CD8-positive, alpha-beta memory T cell (primary cell): ENCODE measurements at regions not wholly inside any gene's neighbourhood (a gene's known extent, or its start where the extent isn't known, plus 50 kb on each side); places are given as distances from the start of the nearest gene placed in this dataset.
A peak's percentile ranks its signal among the peaks of the same experiment; 100 is the strongest.

ENCODE experiments used
- CTCF ChIA-PET: fragments of 350-600 bp; sonication (Branson Sonifier 250); formaldehyde crosslinking; loops from one replicate; lab custom pipeline; 2021; ENCODE audit warnings: antibody characterized with exemption; lab: Charles Lee
- POLR2A ChIA-PET: fragments of 350-600 bp; sonication (Branson Sonifier 250); formaldehyde crosslinking; loops from one replicate; lab custom pipeline; 2021; ENCODE audit warnings: antibody characterized with exemption; lab: Charles Lee
- DNase-seq, 5 donors: peaks; one replicate each; pipeline versions ENCODE4 v3.0.0 to v3.0.0-alpha.2; 2020 to 2022; ENCODE audit warnings: mixed read lengths in 1 of 5
- H3K27ac ChIP-seq: one replicate; pipeline ENCODE4 v1.7.0; 2013; ENCODE audit warnings: low read depth, mild to moderate bottlenecking, low read length, moderate library complexity
- H3K27me3 ChIP-seq: 2 replicates; pipeline ENCODE4 v1.7.0; 2013; ENCODE audit warnings: low read length, mild to moderate bottlenecking; ENCODE audit not compliant: insufficient read depth, poor library complexity, severe bottlenecking
- H3K36me3 ChIP-seq: 2 replicates; pipeline ENCODE4 v1.7.0; 2013; ENCODE audit warnings: mild to moderate bottlenecking, low read length, moderate library complexity; ENCODE audit not compliant: insufficient read depth
- H3K4me1 ChIP-seq: 2 replicates; pipeline ENCODE4 v1.7.0; 2013; ENCODE audit warnings: mild to moderate bottlenecking, low read length, moderate library complexity; ENCODE audit not compliant: insufficient read depth
- H3K4me3 ChIP-seq: 2 replicates; pipeline ENCODE4 v1.7.0; 2013; ENCODE audit warnings: mild to moderate bottlenecking, low read length
- H3K9me3 ChIP-seq: 2 replicates; pipeline ENCODE4 v1.7.0; 2013; ENCODE audit warnings: mild to moderate bottlenecking, low read length
- H3K27ac Mint-ChIP-seq, 8 donors: one replicate each; pipeline ENCODE4 v1.8.0; 2020 to 2021; ENCODE audit warnings: mixed read lengths in 8 of 8, mild to moderate bottlenecking in 6 of 8, inconsistent platforms in 3 of 8, moderate library complexity in 3 of 8
- H3K27me3 Mint-ChIP-seq, 2 donors: one replicate each; pipeline ENCODE4 v1.8.0; 2020 to 2021; ENCODE audit warnings: mixed read lengths in 2 of 2, mild to moderate bottlenecking in 1 of 2, moderate library complexity in 1 of 2
- H3K36me3 Mint-ChIP-seq, 3 donors: one replicate each; pipeline ENCODE4 v1.8.0; 2020 to 2021; ENCODE audit warnings: mixed read lengths in 3 of 3, inconsistent platforms in 1 of 3, mild to moderate bottlenecking in 1 of 3
- H3K4me1 Mint-ChIP-seq, 3 donors: one replicate each; pipeline ENCODE4 v1.8.0; 2020 to 2021; ENCODE audit warnings: mixed read lengths in 3 of 3, inconsistent platforms in 1 of 3, mild to moderate bottlenecking in 1 of 3
- H3K4me3 Mint-ChIP-seq, 7 donors: one replicate each; pipeline ENCODE4 v1.8.0; 2020 to 2021; ENCODE audit warnings: mixed read lengths in 7 of 7, mild to moderate bottlenecking in 6 of 7, moderate library complexity in 4 of 7, inconsistent platforms in 2 of 7
- H3K9me3 Mint-ChIP-seq, 5 donors: one replicate each; pipeline ENCODE4 v1.8.0; 2020 to 2022; ENCODE audit warnings: mixed read lengths in 5 of 5, mild to moderate bottlenecking in 3 of 5, moderate library complexity in 2 of 5, inconsistent platforms in 1 of 5

GRCh38 chr22:44634426-44635321 lies 67.3 kb upstream of the PRR5 start:
- POLR2A ChIA-PET, result no interaction called here
- no peaks in the 10 kb centered on the region for H3K9me3 ChIP-seq
- CTCF ChIA-PET, result interaction anchor here (2.2 kb wide), 1 partner anchor 8 kb away, joined by 8 read pairs; no protein-coding TSS in a partner anchor
- peaks cover 0 to 2% of the 10 kb centered on the region in 2 donors for H3K27me3 Mint-ChIP-seq
- no peak for DNase-seq
- no peaks in the 10 kb centered on the region for H3K27me3 ChIP-seq
- no peaks in the 10 kb centered on the region for H3K36me3 ChIP-seq
- H3K4me1 Mint-ChIP-seq, result peaks cover 0 to 7% (median 0%) of the 10 kb centered on the region in 3 donors
- H3K4me3 ChIP-seq, result no peak overlapping the region
- H3K4me3 Mint-ChIP-seq, result no peak overlapping the region
- peak overlapping the region in 3 of 8 donors; percentile 37 to 61 (median 56) for H3K27ac Mint-ChIP-seq
- no peak overlapping the region for H3K27ac ChIP-seq
- H3K4me1 ChIP-seq, result peaks cover 22% of the 10 kb centered on the region
- peaks cover 0 to 5% (median 0%) of the 10 kb centered on the region in 3 donors for H3K36me3 Mint-ChIP-seq
- no peaks in the 10 kb centered on the region for H3K9me3 Mint-ChIP-seq

GRCh38 chr22:44633647-44634046 lies 68.4 kb upstream of the PRR5 start:
- peaks cover 0 to 5% (median 0%) of the 10 kb centered on the region in 3 donors for H3K36me3 Mint-ChIP-seq
- no peak overlapping the region for H3K27ac Mint-ChIP-seq
- Histone ChIP-seq H3K9me3 (no peaks in the 10 kb centered on the region), H3K36me3 (no peaks in the 10 kb centered on the region), H3K27ac (no peak overlapping the region), H3K27me3 (no peaks in the 10 kb centered on the region), H3K4me3 (no peak overlapping the region), H3K4me1 (peaks cover 22% of the 10 kb centered on the region)
- H3K4me3 Mint-ChIP-seq, result no peak overlapping the region
- H3K9me3 Mint-ChIP-seq, result no peaks in the 10 kb centered on the region
- H3K4me1 Mint-ChIP-seq, result peaks cover 0 to 7% (median 0%) of the 10 kb centered on the region in 3 donors
- peaks cover 0 to 3% of the 10 kb centered on the region in 2 donors for H3K27me3 Mint-ChIP-seq
- ChIA-PET CTCF (interaction anchor here (2.6 kb wide), 1 partner anchor 51 kb away, joined by 10 read pairs; no protein-coding TSS in a partner anchor), POLR2A (no interaction called here)
- no peak for DNase-seq

DNA sequence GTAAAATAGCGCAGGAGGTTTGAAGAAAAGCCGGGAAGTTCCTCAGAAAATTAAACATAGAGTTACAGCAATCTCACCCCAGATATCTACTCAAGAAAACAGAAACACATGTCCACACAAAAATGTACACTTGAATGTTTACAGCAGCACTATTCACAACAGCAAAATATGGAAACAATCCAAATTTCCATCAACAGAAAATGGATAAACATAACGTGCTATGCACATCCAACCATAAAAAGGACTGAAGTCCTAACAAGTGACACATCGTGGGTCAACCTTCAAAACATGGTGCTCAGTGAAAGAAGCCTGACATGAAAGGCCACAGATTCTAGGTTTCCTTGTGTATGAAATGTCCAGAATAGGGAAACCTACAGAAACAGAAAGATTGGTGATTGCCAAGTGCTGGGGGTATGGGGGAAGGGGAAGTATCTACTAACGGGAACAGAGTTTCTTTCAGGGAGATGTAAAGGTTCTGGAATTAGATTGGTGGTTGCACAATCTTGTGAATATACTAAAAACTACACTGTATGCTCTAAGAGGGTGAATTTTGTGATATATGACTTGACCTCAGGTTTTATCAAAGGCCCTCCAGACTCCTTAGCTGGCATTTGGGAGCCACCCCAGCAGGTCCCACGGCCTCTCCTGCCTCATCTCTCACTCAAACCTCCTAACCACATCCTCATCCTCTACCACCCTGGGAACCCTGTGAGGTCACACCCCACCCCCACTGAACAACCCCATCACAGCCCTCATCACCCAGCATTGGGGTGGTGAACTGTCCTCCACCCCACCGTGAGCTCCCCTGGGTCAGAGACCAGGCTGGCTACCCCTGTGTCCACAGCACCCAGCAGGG lies 69.2 kb upstream of the PRR5 start:
- Histone ChIP-seq H3K36me3 (no peaks in the 10 kb centered on the region), H3K4me3 (no peak overlapping the region), H3K4me1 (peaks cover 22% of the 10 kb centered on the region), H3K27ac (no peak overlapping the region), H3K9me3 (no peaks in the 10 kb centered on the region), H3K27me3 (no peaks in the 10 kb centered on the region)
- DNase-seq, result no peak
- H3K27me3 Mint-ChIP-seq, result peaks cover 0 to 3% of the 10 kb centered on the region in 2 donors
- H3K4me1 Mint-ChIP-seq, result peaks cover 0 to 7% (median 0%) of the 10 kb centered on the region in 3 donors
- H3K4me3 Mint-ChIP-seq, result no peak overlapping the region
- H3K36me3 Mint-ChIP-seq, result peaks cover 0 to 5% (median 0%) of the 10 kb centered on the region in 3 donors
- ChIA-PET POLR2A (no interaction called here), CTCF (interaction anchor here (2.6 to 2.7 kb wide), 2 partner anchors 52 to 640 kb away, joined by 9 to 10 read pairs; no protein-coding TSS in a partner anchor)
- no peaks in the 10 kb centered on the region for H3K9me3 Mint-ChIP-seq
- no peak overlapping the region for H3K27ac Mint-ChIP-seq

- POLR2A ChIA-PET, result no interaction called here
- Mint-ChIP-seq H3K27me3 (peaks cover 0 to 3% of the 10 kb centered on the region in 2 donors), H3K4me1 (peaks cover 6 to 12% (median 6%) of the 10 kb centered on the region in 3 donors), H3K4me3 (no peak overlapping the region), H3K36me3 (peaks cover 0 to 5% (median 0%) of the 10 kb centered on the region in 3 donors), H3K9me3 (no peaks in the 10 kb centered on the region), H3K27ac (peak overlapping the region in 2 of 8 donors; percentile 22 to 48)
- no peak for DNase-seq
- CTCF ChIA-PET, result interaction anchor here (1.3 to 2.7 kb wide), 2 partner anchors 54 to 638 kb away, joined by 5 to 9 read pairs; no protein-coding TSS in a partner anchor
- Histone ChIP-seq H3K4me3 (no peak overlapping the region), H3K9me3 (no peaks in the 10 kb centered on the region), H3K27me3 (no peaks in the 10 kb centered on the region), H3K27ac (no peak overlapping the region), H3K4me1 (peaks cover 25% of the 10 kb centered on the region), H3K36me3 (no peaks in the 10 kb centered on the region)
Measured at GRCh38 chr22:44630826-44631225, 71.2 kb upstream of the PRR5 start.

- peaks cover 4 to 6% (median 6%) of the 10 kb centered on the region in 3 donors for H3K4me1 Mint-ChIP-seq
- H3K27ac Mint-ChIP-seq, result no peak overlapping the region
- no peaks in the 10 kb centered on the region for H3K9me3 Mint-ChIP-seq
- no peak for DNase-seq
- no peaks in the 10 kb centered on the region for H3K27me3 ChIP-seq
- POLR2A ChIA-PET, result no interaction called here
- H3K4me3 Mint-ChIP-seq, result peak overlapping the region in 1 of 7 donors; percentile 19
- H3K4me1 ChIP-seq, result peaks cover 16% of the 10 kb centered on the region
- H3K36me3 ChIP-seq, result no peaks in the 10 kb centered on the region
- H3K36me3 Mint-ChIP-seq, result peaks cover 0 to 5% (median 0%) of the 10 kb centered on the region in 3 donors
- H3K27me3 Mint-ChIP-seq, result peaks cover 0 to 3% of the 10 kb centered on the region in 2 donors
- no peak overlapping the region for H3K27ac ChIP-seq
- no peaks in the 10 kb centered on the region for H3K9me3 ChIP-seq
- no peak overlapping the region for H3K4me3 ChIP-seq
- CTCF ChIA-PET, result interaction anchor here (0.7 kb wide), 1 partner anchor 635 kb away, joined by 3 read pairs; no protein-coding TSS in a partner anchor
Measured at GRCh38 chr22:44628835-44629234, 73.2 kb upstream of the PRR5 start.

DNA sequence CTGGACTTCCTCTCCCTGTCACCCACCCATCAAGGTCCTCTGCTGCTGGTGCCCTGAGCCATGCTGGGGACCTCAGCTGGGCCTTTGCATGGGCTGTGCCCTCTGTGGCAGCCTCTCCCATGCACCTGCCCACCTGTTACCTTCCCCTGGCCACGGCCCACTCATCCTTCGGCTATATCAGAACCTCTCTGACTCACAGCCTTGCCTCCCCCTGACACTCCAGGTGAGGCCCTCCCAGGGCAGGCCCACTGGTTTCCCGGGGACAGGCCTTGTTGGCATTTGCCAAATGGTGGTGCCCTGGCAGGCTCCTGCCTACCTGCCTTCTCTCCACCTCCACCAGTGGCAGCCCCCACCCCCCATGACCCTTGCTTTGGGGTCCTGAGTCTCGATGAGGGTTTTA lies 73.7 kb upstream of the PRR5 start:
- H3K4me3 Mint-ChIP-seq, result no peak overlapping the region
- Histone ChIP-seq H3K9me3 (no peaks in the 10 kb centered on the region), H3K27ac (no peak overlapping the region), H3K4me1 (peaks cover 10% of the 10 kb centered on the region), H3K4me3 (no peak overlapping the region), H3K36me3 (no peaks in the 10 kb centered on the region), H3K27me3 (no peaks in the 10 kb centered on the region)
- no peaks in the 10 kb centered on the region for H3K9me3 Mint-ChIP-seq
- ChIA-PET POLR2A (no interaction called here), CTCF (interaction anchor here (8.3 kb wide), 1 partner anchor 634 kb away, joined by 105 read pairs; no protein-coding TSS in a partner anchor)
- peak overlapping the region in 1 of 8 donors; percentile 17 for H3K27ac Mint-ChIP-seq
- DNase-seq, result no peak
- peaks cover 4 to 9% (median 6%) of the 10 kb centered on the region in 3 donors for H3K4me1 Mint-ChIP-seq
- H3K27me3 Mint-ChIP-seq, result peaks cover 0 to 4% of the 10 kb centered on the region in 2 donors
- peaks cover 0 to 5% (median 0%) of the 10 kb centered on the region in 3 donors for H3K36me3 Mint-ChIP-seq

GRCh38 chr22:44627521-44628139 lies 74.4 kb upstream of the PRR5 start:
- H3K9me3 Mint-ChIP-seq, result no peaks in the 10 kb centered on the region
- no peak overlapping the region for H3K4me3 Mint-ChIP-seq
- ChIA-PET CTCF (interaction anchor here (0.6 to 8.3 kb wide), 10 partner anchors 8 to 637 kb away, joined by 3 to 105 read pairs (median 6); no protein-coding TSS in a partner anchor), POLR2A (interaction anchor here (0.7 kb wide), 1 partner anchor 19 kb away, joined by 4 read pairs; no protein-coding TSS in a partner anchor)
- H3K4me3 ChIP-seq, result no peak overlapping the region
- peaks cover 0 to 5% (median 0%) of the 10 kb centered on the region in 3 donors for H3K36me3 Mint-ChIP-seq
- peaks cover 4 to 9% (median 6%) of the 10 kb centered on the region in 3 donors for H3K4me1 Mint-ChIP-seq
- no peak for DNase-seq
- H3K27ac ChIP-seq, result no peak overlapping the region
- H3K27me3 ChIP-seq, result no peaks in the 10 kb centered on the region
- H3K27me3 Mint-ChIP-seq, result peaks cover 0 to 5% of the 10 kb centered on the region in 2 donors
- H3K4me1 ChIP-seq, result peaks cover 4% of the 10 kb centered on the region
- no peaks in the 10 kb centered on the region for H3K36me3 ChIP-seq
- no peaks in the 10 kb centered on the region for H3K9me3 ChIP-seq
- peak overlapping the region in 1 of 8 donors; percentile 74 for H3K27ac Mint-ChIP-seq
